GM18499 (cell line): ENCODE measurements at regions not wholly inside any gene's neighbourhood (a gene's known extent, or its start where the extent isn't known, plus 50 kb on each side); places are given as distances from the start of the nearest gene placed in this dataset.
"Not testable (repeated sequence)": the region's sequence is repeated elsewhere in the genome, so short reads cannot be mapped to it uniquely, and the experiment has no call there.

ENCODE experiments used
- ATAC-seq: cut with Tn5 transposase; IDR thresholded peaks from one replicate; pipeline ENCODE4 v1.9.1; 2021; ENCODE audit warnings: moderate number of reproducible peaks; ENCODE audit not compliant: insufficient read depth, unreplicated experiment

DNA sequence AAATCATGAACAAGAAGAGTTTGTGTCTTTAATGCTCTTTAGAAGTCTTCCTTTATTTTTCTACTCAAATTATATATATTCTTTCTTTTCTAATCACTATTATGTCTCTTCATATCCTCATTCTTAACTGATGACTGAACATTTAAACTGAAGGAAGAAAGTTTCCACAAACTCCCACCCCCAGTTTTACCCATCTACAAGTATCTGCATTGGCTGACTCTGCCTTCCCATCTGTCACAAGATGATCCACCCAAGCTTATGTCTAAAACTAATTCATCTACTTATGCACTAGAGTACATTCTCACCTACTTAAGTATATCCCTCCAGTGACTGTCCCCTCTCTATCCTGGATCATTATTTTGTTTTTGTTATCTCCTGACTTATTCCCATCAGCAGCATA, 344.5 kb downstream of the PRR16 start:
- no peak for ATAC-seq

DNA sequence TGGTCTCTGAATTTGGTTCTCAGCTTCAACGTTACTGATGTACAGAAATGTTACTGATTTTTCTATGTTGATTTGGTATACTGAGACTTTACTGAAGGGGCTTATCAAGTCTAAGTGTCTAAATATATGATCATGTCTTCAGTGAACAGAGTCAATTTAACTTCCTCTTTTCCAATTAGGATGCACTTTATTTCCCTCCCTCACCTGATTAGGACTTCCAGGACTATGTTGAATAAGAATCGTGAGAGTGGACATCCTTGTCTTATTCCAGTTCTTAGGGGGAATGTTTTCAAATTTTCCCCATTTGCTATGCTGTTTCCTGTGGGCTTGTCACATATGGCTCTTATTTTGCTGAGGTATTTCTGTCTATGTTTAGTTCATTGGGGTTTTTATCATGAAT, 349.5 kb downstream of the PRR16 start:
- ATAC-seq, result no peak

DNA sequence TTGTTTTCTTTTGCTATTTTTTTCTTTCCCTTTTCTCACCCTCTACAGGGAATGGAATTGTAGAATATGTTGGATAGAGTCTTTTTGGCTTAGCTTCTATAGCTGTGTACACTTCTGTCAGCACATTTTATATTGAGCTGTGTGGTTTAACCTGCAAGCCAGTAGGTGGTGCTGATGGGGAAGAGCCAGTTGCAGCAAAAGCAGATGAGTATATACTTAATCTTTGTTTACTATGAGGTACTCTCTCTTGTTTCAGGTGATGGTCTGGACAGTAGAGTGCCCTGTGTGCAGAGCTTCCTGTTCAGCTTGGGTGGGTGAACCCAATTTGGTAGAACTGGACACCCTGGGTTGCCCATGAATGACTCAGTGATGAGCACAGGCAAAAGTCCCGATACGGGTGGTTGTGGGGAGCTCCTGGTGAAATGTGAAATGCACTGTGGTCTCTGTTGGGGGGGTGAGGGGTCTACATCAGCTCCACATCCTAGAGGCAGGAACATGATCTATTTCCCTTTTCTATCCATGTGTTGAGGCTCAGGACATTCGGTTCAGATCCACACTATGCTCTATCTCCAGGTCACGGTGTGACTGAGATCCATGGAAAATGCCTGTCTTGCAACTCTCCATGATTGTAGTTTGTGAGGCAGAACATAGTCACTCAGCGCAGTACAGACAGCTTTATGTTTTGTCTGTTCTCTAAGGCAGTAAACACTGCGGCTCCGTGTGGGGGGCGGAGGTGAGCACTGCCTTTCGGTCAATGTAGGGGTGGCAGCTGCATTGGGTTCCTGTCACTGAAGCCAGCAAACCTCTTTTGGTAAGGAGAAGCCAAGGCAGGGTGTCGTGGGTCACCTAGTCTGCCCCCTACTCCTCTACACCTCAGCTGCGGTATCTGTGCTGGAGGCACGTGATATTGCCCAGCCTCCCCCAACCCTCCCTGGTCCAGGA, 353.2 kb downstream of the PRR16 start:
- no peak for ATAC-seq

DNA sequence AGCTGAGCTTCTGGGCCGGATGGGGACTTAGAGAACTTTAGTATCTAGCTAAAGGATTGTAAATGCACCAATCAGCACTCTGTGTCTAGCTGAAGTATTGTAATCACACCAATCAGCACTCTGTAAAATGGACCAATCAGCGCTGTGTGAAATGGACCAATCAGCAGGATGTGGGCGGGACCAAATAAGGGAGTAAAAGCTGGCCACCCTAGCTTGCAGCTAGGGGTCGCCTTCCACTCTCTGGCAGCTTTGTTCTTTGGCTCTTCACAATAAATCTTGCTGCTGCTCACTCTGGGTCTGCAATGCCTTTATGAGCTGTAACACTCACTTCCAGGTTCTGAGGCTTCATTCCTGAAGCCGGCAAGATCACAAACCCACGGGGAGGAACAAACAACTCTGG, 354.0 kb downstream of the PRR16 start:
- ATAC-seq, result no peak

DNA sequence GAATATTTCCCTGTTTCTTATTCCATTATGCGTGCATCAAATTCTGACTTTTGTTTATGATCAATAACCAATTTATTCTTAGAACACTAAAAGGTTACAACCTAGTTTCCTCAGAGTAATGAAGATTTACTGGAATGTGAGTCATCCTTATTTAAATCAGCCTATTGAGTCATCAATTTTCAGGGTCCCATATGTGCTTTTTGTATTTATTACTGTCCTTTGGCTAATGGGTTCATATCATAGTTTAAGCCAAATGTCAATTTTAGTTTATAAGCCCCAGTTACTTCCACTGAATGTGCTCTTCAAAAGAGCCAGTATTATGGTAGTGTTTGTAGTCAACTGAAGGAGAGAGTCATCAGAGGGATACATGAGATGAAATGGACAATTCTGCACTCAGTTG, 359.2 kb downstream of the PRR16 start:
- ATAC-seq, result no peak

DNA sequence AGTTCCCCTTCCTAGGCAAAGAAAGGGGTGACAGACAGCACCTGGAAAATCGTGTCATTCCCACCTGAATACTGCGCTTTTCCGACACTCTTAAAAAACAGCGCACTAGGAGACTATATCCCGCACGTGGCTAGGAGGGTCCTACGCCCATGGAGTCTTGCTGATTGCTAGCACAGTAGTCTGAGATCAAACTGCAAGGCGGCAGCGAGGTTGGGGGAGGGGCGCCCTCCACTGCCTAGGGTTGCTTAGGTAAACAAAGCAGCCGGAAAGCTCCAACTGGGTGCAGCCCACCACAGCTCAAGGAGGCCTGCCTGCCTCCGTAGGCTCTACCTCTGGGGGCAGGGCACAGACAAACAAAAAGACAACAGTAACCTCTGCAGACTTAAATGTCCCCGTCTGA, 367.5 kb downstream of the PRR16 start:
- not testable (repeated sequence) for ATAC-seq

DNA sequence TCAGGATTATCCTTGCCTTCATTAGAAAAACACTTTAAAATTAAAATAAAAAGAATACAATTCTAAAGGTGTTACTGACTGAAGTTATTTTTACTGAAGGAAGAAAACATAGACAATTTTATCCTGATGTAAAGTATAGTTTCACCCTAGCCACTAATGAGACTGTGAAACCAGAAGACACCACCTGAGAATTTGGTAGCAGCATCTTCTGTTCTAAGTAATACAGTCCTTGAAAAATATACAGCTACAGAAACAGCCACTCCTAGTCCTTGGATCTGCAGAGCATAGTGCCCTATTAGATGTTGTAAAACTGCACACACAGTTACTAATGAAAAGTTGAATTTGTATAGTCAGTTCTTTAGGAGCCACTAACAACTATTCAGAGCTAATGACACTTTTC, 377.7 kb downstream of the PRR16 start:
- no peak for ATAC-seq

DNA sequence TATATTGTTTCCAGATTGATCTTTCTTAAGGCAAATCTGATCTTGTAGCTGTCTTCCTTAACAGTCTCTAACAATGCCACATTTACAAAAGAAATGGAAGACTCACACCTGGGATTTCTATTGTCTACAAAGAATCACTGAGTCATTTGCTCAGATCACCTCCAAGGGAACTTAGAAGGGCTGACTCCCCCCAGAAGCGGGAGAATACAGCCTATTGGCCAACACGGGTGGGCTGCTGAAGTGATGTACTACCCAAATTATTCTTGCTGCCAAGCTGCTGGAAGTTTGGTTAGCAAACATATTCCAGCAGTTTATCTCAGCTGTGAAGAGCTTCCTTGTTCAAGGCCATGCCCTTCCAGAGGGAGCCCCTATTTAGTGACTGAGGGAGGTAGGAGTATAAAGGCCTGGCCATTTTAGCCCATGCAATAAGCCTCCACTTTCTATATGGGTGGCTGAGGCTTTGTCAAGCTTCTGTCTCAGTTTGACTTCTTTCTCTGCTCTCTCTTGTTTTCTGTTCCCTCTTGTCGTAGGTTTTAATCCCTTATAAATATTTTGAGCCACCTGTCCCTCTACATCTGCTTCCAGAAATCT, 379.4 kb downstream of the PRR16 start:
- no peak for ATAC-seq

DNA sequence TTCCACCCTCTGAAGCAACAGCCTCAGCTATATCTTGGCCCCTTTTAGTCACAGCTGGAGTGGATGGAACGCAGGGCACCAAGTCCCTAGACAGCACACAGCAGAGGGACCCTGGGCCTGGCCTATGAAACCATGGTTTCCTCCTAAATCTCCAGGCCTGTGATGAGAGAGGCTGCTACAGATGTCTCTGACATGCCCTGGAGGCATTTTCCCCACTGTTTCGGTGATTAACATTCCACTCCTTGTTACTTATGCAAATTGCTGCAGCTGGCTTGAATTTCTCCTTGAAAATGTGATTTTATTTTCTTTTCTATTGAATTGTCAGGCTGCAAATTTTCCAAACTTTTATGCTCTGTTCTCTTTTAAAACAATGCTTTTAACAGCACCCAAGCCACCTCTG, 384.8 kb downstream of the PRR16 start:
- ATAC-seq, result no peak

DNA sequence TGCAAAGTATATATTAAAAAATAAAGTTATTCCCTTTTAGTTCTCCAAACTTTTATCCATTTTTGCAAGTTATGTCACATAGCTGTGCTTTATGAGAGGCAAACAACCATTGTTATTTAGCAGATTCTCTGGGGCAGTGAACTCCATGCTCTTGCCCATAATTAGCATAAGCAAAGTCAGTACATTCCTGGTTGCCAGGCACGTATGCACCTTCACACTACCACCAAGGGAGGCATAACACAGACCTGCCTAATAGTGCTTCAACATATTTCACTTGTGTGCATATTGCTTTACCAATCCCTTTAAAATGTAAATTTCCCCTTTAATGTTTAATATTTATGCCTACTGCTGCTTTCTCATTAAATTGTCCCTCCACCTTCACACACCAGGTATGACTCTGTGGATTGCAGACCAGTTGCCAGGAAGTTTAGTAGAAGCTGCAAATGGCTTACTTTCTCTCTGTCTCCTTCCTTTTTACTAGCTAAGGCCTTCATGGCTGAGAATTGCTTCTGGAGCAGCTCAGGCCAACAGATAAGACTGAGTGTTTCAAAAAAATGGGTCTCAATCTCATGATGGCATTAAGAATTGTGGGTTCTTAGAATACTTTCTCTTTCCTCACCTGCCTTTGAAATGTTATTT, 388.2 kb downstream of the PRR16 start:
- ATAC-seq, result no peak

DNA sequence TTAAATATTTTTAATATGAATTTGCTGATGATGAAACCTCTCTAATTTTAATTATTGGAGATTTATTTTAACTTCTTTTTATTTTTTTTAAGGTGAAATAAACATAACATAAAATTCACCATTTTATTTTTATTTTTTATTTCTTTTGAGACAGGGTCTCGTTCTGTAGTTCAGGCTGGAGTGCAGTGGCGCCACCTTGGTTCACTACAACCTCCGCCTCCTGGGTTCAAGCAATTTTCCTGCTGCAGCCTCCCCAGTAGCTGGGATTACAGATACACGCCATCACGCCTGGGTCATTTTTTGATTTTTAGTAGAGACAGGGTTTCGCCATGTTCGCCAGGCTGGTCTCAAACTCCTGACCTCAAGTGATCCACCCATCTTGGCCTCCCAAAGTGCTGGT, 402.9 kb downstream of the PRR16 start:
- no peak for ATAC-seq

DNA sequence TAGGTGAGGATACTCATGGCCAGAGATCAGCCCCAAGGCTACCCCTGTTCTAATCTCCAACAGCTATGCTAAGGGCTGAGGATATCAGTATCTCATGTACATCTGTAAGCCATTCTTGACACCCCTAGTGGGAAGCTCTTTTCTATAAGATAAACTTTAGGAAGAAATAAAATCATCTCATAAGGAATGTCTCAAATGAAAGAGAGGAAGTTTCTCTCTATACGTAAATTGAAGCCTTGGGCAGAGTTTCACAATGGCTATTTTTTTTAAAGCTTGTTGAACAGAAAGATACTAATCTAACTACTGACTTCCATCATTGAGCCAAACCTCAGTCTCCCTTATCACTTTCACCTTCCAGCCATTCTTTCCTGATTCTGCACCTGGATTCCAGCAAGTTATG, 405.7 kb downstream of the PRR16 start:
- ATAC-seq, result no peak

DNA sequence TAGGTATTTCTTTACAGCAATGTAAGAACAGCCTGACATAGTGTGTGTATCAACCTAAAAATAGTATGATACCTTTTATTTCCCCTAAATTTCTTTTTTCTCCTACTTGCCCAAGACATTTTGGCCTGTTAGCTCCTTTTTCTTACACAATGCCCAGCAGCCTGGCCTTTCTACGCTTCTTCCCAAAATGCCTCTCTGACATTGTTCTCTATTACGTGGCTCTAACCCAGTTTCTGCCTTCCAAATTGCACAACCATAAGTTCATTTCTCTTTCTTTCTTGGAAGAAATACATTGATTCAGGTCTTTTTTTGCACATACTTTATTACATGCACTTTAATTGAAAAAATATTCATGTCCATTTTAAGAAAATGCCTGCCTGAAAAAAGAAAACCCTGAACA, 408.2 kb downstream of the PRR16 start:
- no peak for ATAC-seq

DNA sequence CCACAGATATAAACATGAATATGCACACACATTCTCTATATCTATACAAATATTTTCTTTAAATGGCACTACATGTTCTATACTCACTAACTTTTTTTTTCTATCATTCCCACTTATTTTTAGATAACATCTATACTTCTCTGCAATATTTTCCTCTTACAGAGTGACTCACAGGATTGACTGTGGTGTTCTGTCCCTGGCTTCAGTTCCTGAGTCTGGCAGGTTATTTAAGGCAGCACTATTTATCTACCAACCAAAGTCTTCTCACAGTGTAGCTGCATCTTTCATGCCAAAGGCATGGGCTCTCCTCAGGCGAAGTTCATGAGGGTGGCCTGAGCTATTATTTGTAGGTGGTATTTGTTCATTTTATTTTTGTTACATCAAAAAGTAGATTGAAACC, 409.0 kb downstream of the PRR16 start:
- ATAC-seq, result no peak

DNA sequence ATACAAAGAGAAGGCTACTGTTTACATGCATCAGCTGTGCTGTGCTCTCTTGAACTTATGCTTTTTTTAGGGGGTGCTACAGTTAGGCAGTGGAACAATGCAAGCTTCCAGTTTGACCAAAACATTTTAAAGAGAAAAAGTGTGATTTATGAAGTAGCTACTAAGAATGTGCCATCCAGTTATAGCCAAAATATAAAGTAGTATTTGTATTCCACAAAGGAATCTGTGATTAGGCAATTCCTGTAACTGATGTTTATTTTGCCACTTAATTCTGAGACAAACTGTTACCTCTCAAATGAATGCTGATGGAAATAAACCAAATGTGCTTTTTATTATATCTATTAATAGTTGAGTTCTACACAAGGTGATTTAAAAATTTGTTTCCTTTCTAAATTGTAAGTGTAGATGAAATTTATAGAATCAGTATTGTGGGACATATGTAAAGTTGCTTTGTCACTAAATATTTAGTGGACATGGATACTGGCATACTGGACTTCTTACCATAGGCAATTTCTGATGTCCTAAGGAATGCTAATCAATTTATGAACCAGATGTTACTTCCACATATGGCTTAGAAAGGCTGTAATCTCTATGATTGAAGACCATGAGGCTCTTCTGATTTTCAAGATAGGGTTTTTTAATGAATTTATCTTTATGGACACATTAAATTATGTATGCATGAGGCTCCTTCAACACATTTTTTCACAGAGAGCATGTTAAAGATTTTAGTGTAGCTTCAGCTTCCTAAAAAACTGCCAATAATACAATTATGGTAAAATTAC, 410.2 kb downstream of the PRR16 start:
- no peak for ATAC-seq

DNA sequence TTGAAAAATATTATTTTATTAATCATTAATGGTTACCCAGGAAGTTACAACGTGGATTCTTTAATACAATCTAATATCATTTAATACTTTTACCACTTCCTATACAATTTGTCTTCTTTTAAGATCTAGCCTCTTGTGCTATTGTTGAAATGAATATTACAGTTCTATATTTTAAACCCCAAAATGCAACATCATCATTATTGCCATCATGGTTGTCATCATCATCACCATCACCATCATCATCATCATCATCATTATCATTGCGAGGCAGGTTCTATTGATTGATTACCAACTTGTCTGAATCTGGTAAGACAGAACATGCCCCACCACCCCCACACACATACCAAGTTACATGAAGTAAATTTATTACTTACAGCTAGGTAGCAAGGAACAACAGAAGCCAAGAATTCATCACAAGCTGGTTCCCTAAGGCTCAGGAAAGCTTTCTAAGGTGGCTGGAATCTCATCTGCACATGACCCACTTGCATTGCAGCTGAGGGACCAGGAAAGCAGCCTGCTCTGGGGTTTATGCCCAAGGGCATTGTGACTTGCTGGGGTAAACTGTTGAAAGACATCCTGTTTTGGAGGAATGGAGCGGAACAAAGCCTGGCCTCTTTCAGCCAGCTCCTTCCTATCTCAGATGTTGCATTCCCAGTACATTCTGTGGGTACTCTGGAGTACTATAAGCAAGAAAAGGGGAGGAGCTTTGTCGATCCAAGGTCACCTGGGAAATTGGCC, 418.1 kb downstream of the PRR16 start:
- no peak for ATAC-seq

DNA sequence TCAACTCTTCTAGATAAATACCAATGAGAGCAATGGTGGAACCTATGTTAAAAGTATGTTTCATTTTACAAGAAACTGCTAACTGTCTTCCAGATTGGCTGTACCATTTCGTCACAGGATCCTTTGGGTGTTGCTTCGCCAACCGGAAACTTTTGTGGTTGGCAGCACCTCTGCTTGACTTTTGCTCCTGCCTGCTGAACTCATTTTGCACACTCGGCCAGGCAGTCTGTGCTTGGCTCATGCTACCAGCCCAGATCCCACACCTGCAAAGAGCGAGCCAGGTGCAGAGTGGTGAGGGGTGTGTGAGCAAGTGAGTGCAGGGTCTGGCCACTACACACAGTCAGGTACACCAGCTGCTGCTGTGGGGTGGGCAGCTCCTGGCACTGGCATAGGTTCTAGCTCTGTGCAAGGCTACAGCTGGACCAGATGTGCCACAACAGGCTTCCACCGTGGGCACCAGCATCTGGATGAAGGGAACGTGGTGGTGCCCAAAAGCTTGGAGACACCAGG, 422.3 kb downstream of the PRR16 start:
- ATAC-seq, result no peak

DNA sequence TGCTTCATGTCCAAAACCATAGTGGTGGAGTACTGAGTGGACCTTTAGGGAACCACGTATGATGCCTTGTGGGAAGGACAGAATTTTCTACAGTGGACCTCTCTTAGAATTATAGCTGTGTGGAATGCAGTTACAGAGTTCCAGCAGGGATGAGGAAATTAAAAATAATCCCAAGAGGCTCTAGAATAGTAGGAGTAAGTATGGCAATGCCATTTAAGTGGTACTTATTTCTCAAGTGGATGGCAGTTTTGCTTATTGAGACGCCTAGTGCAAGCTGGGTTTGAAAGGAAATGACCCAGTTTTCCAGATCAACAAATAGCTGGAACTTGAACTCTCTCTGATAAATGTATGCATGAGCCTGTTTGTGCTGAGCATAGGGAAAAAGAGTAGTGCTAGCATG, 431.6 kb downstream of the PRR16 start:
- ATAC-seq, result no peak

DNA sequence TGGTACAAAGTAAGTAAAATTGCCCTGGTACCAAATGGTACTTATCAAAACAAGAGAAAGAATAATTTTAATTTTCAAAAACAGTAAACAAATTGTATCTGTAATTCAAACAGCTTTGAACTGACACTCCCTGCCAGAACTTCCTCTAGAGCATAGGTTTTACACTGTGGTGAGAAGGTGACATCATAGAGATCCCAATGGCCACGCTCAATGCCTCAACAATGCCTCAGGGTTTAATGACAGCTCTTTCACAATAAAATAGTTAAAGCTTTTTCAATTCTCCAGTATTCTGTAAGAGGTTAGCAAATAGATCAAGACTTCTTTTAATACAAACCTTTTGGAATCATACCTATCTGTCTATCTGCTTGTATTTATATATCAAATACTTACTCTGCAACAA, 437.1 kb downstream of the PRR16 start:
- no peak for ATAC-seq

DNA sequence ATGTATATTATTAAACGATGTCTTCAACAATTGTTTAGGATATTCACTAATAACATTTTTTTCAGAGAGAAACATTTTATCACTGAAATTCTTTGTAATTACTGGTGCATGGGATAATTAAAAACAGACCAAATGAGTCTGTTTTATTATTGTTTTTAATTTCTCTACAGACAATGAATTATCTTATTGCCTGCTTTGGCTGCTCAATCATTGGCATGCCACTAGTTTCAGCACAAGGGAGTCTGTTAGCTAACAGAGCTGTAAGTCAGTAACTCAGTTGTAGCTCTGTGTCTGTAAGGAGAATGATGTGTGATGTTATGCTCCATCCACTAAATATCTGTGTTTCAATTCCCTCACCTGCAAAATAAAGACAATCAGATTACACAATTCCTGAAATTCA, 443.9 kb downstream of the PRR16 start:
- ATAC-seq, result no peak
